Mammary epithelial cell (primary cell): ENCODE measurements at regions not wholly inside any gene's neighbourhood (a gene's known extent, or its start where the extent isn't known, plus 50 kb on each side); places are given as distances from the start of the nearest gene placed in this dataset.

Experiments
- CTCF ChIP-seq, 2 donors: IDR thresholded peaks in 1 of 2; conservative IDR thresholded peaks in 1 of 2; 2 replicates each; pipeline ENCODE4 v1.5.1; 2011 to 2012; ENCODE audit warnings: inconsistent platforms in 2 of 2, low read length in 2 of 2, mild to moderate bottlenecking in 2 of 2, control low read depth in 1 of 2, low read depth in 1 of 2; ENCODE audit not compliant: insufficient read depth in 1 of 2; ENCODE audit errors: extremely low read depth in 1 of 2
- EZH2 ChIP-seq: IDR thresholded peaks from 2 replicates; pipeline ENCODE4 v1.6.1; 2012; ENCODE audit warnings: low read length, inconsistent platforms, borderline replicate concordance

- TF ChIP-seq CTCF (conservative IDR thresholded peaks at IDR 0.05 in 1 of 2, IDR thresholded peaks at IDR 0.05 in 1 of 2; ENCODE audit: extremely low read depth in 1 of 2, insufficient read depth in 1 of 2, low read depth in 1 of 2, low read length in 2 of 2), result no peak
- no peak for TF ChIP-seq EZH2
These were observed 747.0 kb upstream of the TPTE start for GRCh38 chr21:9774347-9774746.
